ENCODE measurements at regions not wholly inside any gene's neighbourhood (a gene's known extent, or its start where the extent isn't known, plus 50 kb on each side); places are given as distances from the start of the nearest gene placed in this dataset.

GRCh38 chr13:67736646-67737420 lies 506.7 kb upstream of the PCDH9 start:
- TF ChIP-seq CTCF (IDR thresholded peaks at IDR 0.05; ENCODE audit: insufficient read depth, low read length) (no peak), REST (IDR thresholded peaks at IDR 0.05; ENCODE audit: insufficient replicate concordance, low read depth) (no peak), GABPA (IDR thresholded peaks at IDR 0.05; ENCODE audit: low read depth) (no peak), SPI1 (IDR thresholded peaks at IDR 0.05; ENCODE audit: borderline replicate concordance, low read depth) (no peak)

All from HL-60 (cell line).